ENCODE measurements at regions not wholly inside any gene's neighbourhood (a gene's known extent, or its start where the extent isn't known, plus 50 kb on each side); places are given as distances from the start of the nearest gene placed in this dataset.

DNA sequence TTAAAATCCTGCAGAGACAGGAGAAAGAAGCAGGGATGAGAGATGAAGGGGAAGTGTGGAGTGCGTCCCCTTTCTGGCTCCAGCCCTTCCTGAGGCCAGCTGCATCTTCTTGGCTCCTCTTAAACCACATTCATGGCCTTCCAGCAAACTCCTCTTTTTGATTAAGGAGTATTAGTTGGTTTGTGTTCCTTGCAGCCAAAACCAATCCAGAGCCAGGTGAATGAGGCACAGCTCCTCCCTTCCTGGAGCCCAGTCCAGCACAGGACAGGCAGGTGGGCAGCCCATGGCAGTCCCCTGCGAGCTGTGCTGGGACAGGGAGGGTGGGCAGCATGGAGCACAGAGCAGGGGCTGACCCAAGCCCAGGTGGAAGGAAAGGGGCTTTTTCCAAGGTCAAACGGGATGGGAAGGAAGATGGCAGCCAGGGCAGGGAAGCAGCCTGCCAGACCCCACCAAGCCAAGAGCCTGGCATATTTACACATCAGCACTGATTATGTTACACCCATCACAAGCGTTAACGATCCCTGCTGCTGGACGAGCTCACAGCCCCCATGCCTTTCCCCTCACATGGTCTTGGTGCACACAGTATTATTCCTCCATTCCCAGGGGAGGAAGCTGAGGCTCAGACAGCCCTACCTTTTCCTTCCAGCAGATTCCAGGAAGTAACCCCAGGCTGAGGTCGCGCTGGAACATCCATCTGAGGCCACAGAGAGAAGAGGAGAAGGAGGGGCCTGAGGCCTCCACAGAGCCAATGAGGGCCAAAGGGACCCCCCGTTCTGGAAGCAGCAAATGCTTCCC, 175.6 kb downstream of the SMAD6 start:
- CTCF ChIA-PET = no interaction called here
- Histone ChIP-seq H3K27ac (ENCODE audit: low read depth, low read length) (no peak overlapping the region), H3K4me3 (ENCODE audit: low read depth, low read length) (no peak overlapping the region), H3K27me3 (ENCODE audit: control insufficient read depth, insufficient read depth, low read length) (no peaks in the 10 kb centered on the region), H3K9me3 (ENCODE audit: control insufficient read depth, insufficient read depth, low read length) (no peaks in the 10 kb centered on the region)
- TF ChIP-seq, protein P1, sequence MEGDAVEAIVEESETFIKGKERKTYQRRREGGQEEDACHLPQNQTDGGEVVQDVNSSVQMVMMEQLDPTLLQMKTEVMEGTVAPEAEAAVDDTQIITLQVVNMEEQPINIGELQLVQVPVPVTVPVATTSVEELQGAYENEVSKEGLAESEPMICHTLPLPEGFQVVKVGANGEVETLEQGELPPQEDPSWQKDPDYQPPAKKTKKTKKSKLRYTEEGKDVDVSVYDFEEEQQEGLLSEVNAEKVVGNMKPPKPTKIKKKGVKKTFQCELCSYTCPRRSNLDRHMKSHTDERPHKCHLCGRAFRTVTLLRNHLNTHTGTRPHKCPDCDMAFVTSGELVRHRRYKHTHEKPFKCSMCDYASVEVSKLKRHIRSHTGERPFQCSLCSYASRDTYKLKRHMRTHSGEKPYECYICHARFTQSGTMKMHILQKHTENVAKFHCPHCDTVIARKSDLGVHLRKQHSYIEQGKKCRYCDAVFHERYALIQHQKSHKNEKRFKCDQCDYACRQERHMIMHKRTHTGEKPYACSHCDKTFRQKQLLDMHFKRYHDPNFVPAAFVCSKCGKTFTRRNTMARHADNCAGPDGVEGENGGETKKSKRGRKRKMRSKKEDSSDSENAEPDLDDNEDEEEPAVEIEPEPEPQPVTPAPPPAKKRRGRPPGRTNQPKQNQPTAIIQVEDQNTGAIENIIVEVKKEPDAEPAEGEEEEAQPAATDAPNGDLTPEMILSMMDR (IDR thresholded peaks at IDR 0.05; ENCODE audit: low read depth, low read length) = no peak
- no peak for DNase-seq (ENCODE audit: low read depth, low spot score)
- POLR2A ChIA-PET = no interaction called here

DNA sequence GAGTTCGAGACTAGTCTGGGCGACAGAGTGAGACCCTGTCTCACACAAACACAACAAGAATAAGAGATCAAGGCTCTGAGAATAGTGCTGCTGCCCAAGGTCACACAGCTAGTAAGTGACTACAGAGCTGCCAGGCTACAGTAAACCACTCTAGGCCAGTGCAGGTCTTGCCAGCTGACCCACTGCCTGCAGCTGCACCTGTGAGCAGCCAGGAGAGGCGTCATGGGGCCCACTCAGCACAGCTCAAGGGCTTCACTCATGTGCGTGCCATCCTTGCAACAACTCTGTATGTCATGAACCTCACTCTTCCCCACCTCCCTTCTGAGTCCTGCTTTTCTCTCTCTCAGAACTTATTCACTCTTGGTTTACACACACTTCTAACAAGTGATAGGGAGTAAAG, 176.7 kb downstream of the SMAD6 start:
- Histone ChIP-seq H3K27ac (ENCODE audit: low read depth, low read length) (no peak overlapping the region), H3K4me3 (ENCODE audit: low read depth, low read length) (no peak overlapping the region), H3K27me3 (ENCODE audit: control insufficient read depth, insufficient read depth, low read length) (no peaks in the 10 kb centered on the region), H3K9me3 (ENCODE audit: control insufficient read depth, insufficient read depth, low read length) (no peaks in the 10 kb centered on the region)
- DNase-seq (ENCODE audit: low read depth, low spot score) = no peak
- POLR2A ChIA-PET = no interaction called here
- TF ChIP-seq, protein P1 (IDR thresholded peaks at IDR 0.05; ENCODE audit: low read depth, low read length) = no peak
- CTCF ChIA-PET = no interaction called here

DNA sequence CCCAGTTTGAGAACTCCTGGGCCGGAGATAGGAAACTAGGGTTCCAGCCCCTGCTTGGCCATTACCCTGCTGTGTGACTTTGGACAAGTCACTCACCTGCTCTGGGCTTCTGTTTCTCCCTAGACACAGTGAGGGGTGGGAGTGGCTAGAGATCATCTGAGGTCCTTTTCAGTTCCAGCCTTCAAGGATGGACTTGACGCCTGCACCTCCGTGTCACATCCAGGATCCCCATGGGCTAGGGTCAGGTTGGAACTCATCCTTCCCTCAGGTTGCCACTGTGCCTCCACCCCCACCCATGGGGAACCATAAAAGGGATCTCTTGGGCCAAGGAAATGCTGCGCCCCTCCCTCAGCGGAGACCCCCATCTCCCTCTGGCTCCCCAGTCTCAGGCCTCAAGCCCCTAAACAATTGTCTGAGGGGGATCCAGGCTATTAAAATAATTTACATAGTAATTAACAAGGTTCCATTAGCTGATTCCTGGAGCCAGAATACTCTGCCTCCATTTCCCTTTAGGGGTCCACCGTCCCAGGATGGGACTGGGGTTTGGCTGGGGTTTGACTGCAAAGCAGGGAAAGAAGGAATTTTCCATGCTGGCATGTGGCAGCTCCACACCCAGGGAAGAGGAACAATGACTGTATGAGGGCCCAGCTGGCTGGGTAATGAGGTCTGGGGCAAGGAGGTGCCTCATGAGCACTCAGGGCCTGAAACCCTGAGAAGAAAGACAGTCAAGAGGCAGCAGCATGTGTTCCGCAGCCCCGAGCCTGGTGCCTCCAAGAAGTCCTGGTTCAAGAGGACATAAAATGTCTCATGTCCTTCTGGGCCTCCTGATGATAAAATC, 177.7 kb downstream of the SMAD6 start:
- ChIA-PET CTCF (interaction anchor here (1.1 to 1.3 kb wide), 2 partner anchors 25 to 28 kb away, joined by 3 read pairs; no protein-coding TSS in a partner anchor), POLR2A (no interaction called here)
- no peak for DNase-seq (ENCODE audit: low read depth, low spot score)
- TF ChIP-seq, protein P1 (IDR thresholded peaks at IDR 0.05; ENCODE audit: low read depth, low read length) = no peak
- Histone ChIP-seq H3K9me3 (ENCODE audit: control insufficient read depth, insufficient read depth, low read length) (no peaks in the 10 kb centered on the region), H3K27ac (ENCODE audit: low read depth, low read length) (no peak overlapping the region), H3K27me3 (ENCODE audit: control insufficient read depth, insufficient read depth, low read length) (no peaks in the 10 kb centered on the region), H3K4me3 (ENCODE audit: low read depth, low read length) (no peak overlapping the region)

DNA sequence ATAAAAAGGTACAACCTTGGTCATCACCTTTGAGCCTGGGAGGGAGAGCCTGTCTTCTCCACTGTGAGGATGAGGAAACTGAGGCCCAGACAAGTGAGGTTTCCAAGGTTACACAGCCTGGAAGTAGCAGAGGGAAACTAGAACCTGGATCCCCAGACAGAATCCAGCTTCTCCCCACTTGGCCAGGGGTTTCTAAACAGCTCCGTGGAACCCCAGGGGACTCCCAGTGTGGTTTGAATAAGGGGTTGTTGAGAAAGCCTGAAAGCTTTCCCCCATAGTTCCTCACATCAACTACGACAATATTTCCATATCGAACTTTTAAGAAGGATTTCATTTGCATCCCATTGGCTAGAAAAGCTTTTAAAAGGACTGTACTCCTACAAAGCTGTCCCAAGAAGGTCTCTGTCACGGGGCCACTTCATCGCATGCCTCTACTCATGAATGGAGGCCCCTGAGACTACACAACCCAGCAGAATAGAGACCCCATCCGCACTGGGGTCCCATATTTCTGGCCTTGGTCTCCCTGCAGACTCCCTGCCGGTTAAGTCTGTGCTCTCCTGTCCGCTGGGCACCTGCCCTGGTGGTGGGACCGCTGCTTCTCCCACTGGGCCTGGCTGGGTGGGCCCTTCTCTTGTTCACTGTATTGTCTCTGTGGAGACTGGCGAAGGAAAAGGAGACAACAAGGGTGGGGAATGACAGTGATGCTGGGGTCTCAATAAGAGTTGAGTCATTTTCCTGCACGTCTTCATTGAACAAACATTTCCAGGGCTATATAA, 178.5 kb downstream of the SMAD6 start:
- Histone ChIP-seq H3K27me3 (ENCODE audit: control insufficient read depth, insufficient read depth, low read length) (no peaks in the 10 kb centered on the region), H3K4me3 (ENCODE audit: low read depth, low read length) (no peak overlapping the region), H3K27ac (ENCODE audit: low read depth, low read length) (no peak overlapping the region), H3K9me3 (ENCODE audit: control insufficient read depth, insufficient read depth, low read length) (peaks cover 3% of the 10 kb centered on the region)
- CTCF ChIA-PET = interaction anchor here (0.6 to 1.3 kb wide), 3 partner anchors 9 to 29 kb away, joined by 3 read pairs; no protein-coding TSS in a partner anchor
- no peak for DNase-seq (ENCODE audit: low read depth, low spot score)
- POLR2A ChIA-PET = no interaction called here
- TF ChIP-seq, protein P1 (IDR thresholded peaks at IDR 0.05; ENCODE audit: low read depth, low read length) = no peak
